ENCODE measurements at regions not wholly inside any gene's neighbourhood (a gene's known extent, or its start where the extent isn't known, plus 50 kb on each side); places are given as distances from the start of the nearest gene placed in this dataset.

DNA sequence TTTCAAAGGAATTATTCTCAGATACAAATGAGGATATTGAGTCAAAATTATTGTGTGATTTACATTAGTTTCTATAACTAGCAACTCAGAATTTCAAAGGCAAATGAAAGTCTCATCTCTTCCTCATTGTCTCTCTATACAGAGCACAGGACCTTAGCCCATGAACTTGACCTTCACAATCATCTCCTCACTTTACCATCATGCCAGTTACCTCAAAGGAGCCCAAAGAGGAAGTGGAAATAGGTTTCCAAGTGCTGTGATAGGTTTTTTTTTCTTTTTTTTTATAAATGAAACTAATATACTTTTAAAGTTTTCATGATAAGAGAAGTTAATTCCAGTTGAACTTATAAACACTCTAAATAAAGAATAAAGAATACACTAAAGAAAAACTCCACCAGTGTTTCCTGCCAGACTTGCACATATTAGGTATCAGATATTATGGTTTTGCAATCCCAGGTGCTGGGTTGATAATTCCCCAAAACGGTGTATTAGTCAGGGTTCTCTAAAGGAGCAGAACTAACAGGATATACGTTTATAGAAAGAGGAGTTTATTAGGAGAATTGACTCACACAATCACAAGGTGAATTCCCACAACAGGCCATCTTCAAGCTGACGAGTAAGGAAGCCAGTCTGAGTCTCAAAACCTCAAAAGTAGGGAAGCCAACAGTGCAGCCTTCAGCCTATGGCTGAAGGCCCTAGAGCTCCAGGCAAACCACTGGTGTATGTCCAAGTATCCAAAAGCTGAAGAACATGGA is 50.1 kb upstream of the ADAMTS16 start:
- H3K27ac ChIP-seq: no peak overlapping the region
- TF ChIP-seq, protein P1, sequence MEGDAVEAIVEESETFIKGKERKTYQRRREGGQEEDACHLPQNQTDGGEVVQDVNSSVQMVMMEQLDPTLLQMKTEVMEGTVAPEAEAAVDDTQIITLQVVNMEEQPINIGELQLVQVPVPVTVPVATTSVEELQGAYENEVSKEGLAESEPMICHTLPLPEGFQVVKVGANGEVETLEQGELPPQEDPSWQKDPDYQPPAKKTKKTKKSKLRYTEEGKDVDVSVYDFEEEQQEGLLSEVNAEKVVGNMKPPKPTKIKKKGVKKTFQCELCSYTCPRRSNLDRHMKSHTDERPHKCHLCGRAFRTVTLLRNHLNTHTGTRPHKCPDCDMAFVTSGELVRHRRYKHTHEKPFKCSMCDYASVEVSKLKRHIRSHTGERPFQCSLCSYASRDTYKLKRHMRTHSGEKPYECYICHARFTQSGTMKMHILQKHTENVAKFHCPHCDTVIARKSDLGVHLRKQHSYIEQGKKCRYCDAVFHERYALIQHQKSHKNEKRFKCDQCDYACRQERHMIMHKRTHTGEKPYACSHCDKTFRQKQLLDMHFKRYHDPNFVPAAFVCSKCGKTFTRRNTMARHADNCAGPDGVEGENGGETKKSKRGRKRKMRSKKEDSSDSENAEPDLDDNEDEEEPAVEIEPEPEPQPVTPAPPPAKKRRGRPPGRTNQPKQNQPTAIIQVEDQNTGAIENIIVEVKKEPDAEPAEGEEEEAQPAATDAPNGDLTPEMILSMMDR (IDR thresholded peaks at IDR 0.05): no peak
- no peak for TF ChIP-seq ZFX (IDR thresholded peaks at IDR 0.05; ENCODE audit: borderline replicate concordance)

Data from 22Rv1 (cell line).